GM23338 (cell line): ENCODE measurements at regions not wholly inside any gene's neighbourhood (a gene's known extent, or its start where the extent isn't known, plus 50 kb on each side); places are given as distances from the start of the nearest gene placed in this dataset.

Source experiments
- ATAC-seq: fragments of 200-7000 bp; cut with Tn5 transposase; 3 replicates; pipeline ENCODE4 v1.9.1; 2020
- DNase-seq: peaks from one replicate; pipeline ENCODE4 v3.0.0-alpha.2; 2015; ENCODE audit warnings: low spot score
- H2AFZ ChIP-seq: fragments of 200-600 bp; sonication (generic); 2 replicates; pipeline ENCODE4 v1.8.0; 2016; ENCODE audit warnings: antibody characterized with exemption, mild to moderate bottlenecking, moderate library complexity
- H3F3A ChIP-seq: fragments of 200-600 bp; sonication (generic); replicated peaks from 2 replicates; pipeline ENCODE4 v1.8.0; 2017; ENCODE audit warnings: antibody characterized with exemption, mixed run types, low read depth
- H3K27ac ChIP-seq: fragments of 200-600 bp; sonication (generic); 2 replicates; pipeline ENCODE4 v1.6.1; 2016; ENCODE audit warnings: low read depth
- H3K27me3 ChIP-seq: fragments of 200-600 bp; sonication (generic); 2 replicates; pipeline ENCODE4 v1.8.0; 2016; ENCODE audit warnings: mild to moderate bottlenecking, mixed run types, moderate library complexity; ENCODE audit not compliant: insufficient read depth
- H3K36me3 ChIP-seq: fragments of 200-600 bp; sonication (generic); 2 replicates; pipeline ENCODE4 v1.8.0; 2016; ENCODE audit warnings: mild to moderate bottlenecking; ENCODE audit not compliant: insufficient read depth
- H3K4me1 ChIP-seq: fragments of 200-600 bp; sonication (generic); 2 replicates; pipeline ENCODE4 v1.8.0; 2016; ENCODE audit warnings: mild to moderate bottlenecking, moderate library complexity; ENCODE audit not compliant: insufficient read depth
- H3K4me2 ChIP-seq: fragments of 200-600 bp; sonication (generic); 2 replicates; pipeline ENCODE4 v1.7.1; 2017; ENCODE audit warnings: mixed run types
- H3K4me3 ChIP-seq: fragments of 200-600 bp; sonication (generic); 2 replicates; pipeline ENCODE4 v1.6.1; 2016; ENCODE audit warnings: mixed run types
- H3K79me2 ChIP-seq: fragments of 200-600 bp; sonication (generic); replicated peaks from 2 replicates; pipeline ENCODE4 v1.8.0; 2017; ENCODE audit warnings: mild to moderate bottlenecking; ENCODE audit not compliant: insufficient read depth
- H3K9me2 ChIP-seq: fragments of 200-600 bp; sonication (generic); 2 replicates; pipeline ENCODE4 v1.8.0; 2017; ENCODE audit not compliant: insufficient read depth
- H4K20me1 ChIP-seq: fragments of 200-600 bp; sonication (generic); replicated peaks from 2 replicates; pipeline ENCODE4 v1.8.0; 2017; ENCODE audit warnings: mild to moderate bottlenecking; ENCODE audit not compliant: insufficient read depth
- H3K27ac Mint-ChIP-seq: 2 replicates; pipeline ENCODE4 v1.8.0; 2020; ENCODE audit warnings: inconsistent platforms, mild to moderate bottlenecking, moderate library complexity, mixed read lengths
- H3K27me3 Mint-ChIP-seq: 3 replicates; pipeline ENCODE4 v1.8.0; 2022; ENCODE audit warnings: low read depth, mild to moderate bottlenecking, moderate library complexity, mixed read lengths, inconsistent platforms; ENCODE audit not compliant: insufficient read depth, poor library complexity
- H3K36me3 Mint-ChIP-seq: 3 replicates; pipeline ENCODE4 v1.8.0; 2021; ENCODE audit warnings: low read depth, mild to moderate bottlenecking, inconsistent platforms, moderate library complexity, mixed read lengths
- H3K4me1 Mint-ChIP-seq: 3 replicates; pipeline ENCODE4 v1.8.0; 2020; ENCODE audit warnings: mild to moderate bottlenecking, inconsistent platforms, mixed read lengths
- H3K4me3 Mint-ChIP-seq: 3 replicates; pipeline ENCODE4 v1.8.0; 2021; ENCODE audit warnings: moderate library complexity, mild to moderate bottlenecking, inconsistent platforms, mixed read lengths
- H3K9me3 Mint-ChIP-seq: 3 replicates; pipeline ENCODE4 v1.8.0; 2020; ENCODE audit warnings: moderate library complexity, mild to moderate bottlenecking, inconsistent platforms, mixed read lengths
- CREB1 ChIP-seq: fragments of 250-450 bp; sonication (Bioruptor Pico); IDR thresholded peaks from 2 replicates; pipeline ENCODE4 v1.5.0; 2020; ENCODE audit warnings: low read depth, mild to moderate bottlenecking, moderate library complexity
- CTCF ChIP-seq, 2 experiments: fragments of 200-600 bp in 1 of 2; sonication (generic) in 1 of 2; conservative IDR thresholded peaks; 2 replicates each; pipeline versions ENCODE4 v1.5.1 to v1.6.1; 2016 to 2017; ENCODE audit warnings: antibody characterized with exemption in 2 of 2, low read depth in 2 of 2, mild to moderate bottlenecking in 2 of 2, moderate library complexity in 1 of 2
- ETS1 ChIP-seq: IDR thresholded peaks from 2 replicates; pipeline ENCODE4 v1.6.1; 2016; ENCODE audit warnings: antibody characterized with exemption
- EZH2 ChIP-seq: fragments of 200-600 bp; sonication (generic); IDR thresholded peaks from one replicate; pipeline ENCODE4 v1.8.0; 2017; ENCODE audit warnings: antibody characterized with exemption, mild to moderate bottlenecking, low read depth; ENCODE audit not compliant: unreplicated experiment
- JUNB ChIP-seq: IDR thresholded peaks from one replicate; pipeline ENCODE4 v1.6.1; 2016; ENCODE audit warnings: antibody characterized with exemption; ENCODE audit not compliant: unreplicated experiment
- POLR2AphosphoS5 ChIP-seq: IDR thresholded peaks from 2 replicates; pipeline ENCODE4 v1.6.1; 2016; ENCODE audit warnings: antibody characterized with exemption, low read depth
- REST ChIP-seq: IDR thresholded peaks from one replicate; pipeline ENCODE4 v1.6.1; 2018; ENCODE audit warnings: antibody characterized with exemption; ENCODE audit not compliant: unreplicated experiment
- ZNF114 ChIP-seq: fragments of 250-450 bp; sonication (Bioruptor Pico); IDR thresholded peaks from 2 replicates; pipeline ENCODE4 v1.5.0; 2020; ENCODE audit warnings: mild to moderate bottlenecking, moderate library complexity
- ZNF331 ChIP-seq: fragments of 250-450 bp; sonication (Bioruptor Pico); IDR thresholded peaks from 2 replicates; pipeline ENCODE4 v1.5.0; 2020; ENCODE audit warnings: low read depth, mild to moderate bottlenecking, moderate library complexity

DNA sequence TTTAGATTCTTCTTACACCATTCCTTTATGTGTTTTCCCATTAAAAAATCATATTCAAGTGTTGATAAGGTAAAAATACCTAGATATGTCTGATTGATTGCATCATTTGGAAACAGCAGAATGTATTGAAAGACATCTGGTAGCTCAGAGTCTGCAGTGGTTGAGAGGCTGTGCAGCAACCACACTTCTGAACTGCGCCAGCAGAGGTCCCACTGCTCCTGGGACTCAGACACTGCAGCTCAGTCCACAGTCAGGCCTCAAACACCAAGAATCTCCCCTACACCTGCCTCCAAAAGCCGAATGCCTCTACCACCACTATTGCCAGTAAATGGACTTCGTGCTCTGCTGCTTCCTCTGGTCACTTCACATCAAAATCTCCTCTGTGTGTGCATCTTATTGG lies 176.9 kb upstream of the LMCD1 start:
- H3K36me3 Mint-ChIP-seq, result peaks cover 2% of the 10 kb centered on the region; the same call in 1 of the 3 replicates
- Histone ChIP-seq H3K9me2 (no peaks in the 10 kb centered on the region), H3K4me2 (no peak overlapping the region), H3K27me3 (no peaks in the 10 kb centered on the region), H3K79me2 (no peaks in the 10 kb centered on the region), H3K4me1 (peaks cover 9% of the 10 kb centered on the region), H2AFZ (no peak overlapping the region), H3F3A (no peaks in the 10 kb centered on the region), H3K36me3 (0 out of 2 replicates have a peak, but pooled peaks cover 3% of the 10 kb centered on the region), H3K4me3 (no peak overlapping the region), H3K27ac (no peak overlapping the region), H4K20me1 (no peaks in the 10 kb centered on the region)
- peak; percentile 70 for DNase-seq
- no peaks in the 10 kb centered on the region; the same call in 2 of the 3 replicates for H3K4me1 Mint-ChIP-seq
- ATAC-seq, result peak; percentile 96
- H3K27ac Mint-ChIP-seq, result no peak overlapping the region
- 0 out of 2 replicates have a peak, but pooled peaks have one; percentile 16 for TF ChIP-seq ZNF331 (CRISPR knock-in tag)
- peak; percentile 72 to 83 for TF ChIP-seq CTCF (conservative IDR thresholded peaks at IDR 0.05; ENCODE audit: low read depth in 2 of 2)
- TF ChIP-seq REST, result no peak
- TF ChIP-seq ETS1, result no peak
- no peak for TF ChIP-seq POLR2AphosphoS5
- TF ChIP-seq CREB1 (CRISPR knock-in tag), result no peak
- no peak overlapping the region for H3K4me3 Mint-ChIP-seq
- H3K9me3 Mint-ChIP-seq, result peaks cover 10% of the 10 kb centered on the region; the same call in 1 of the 3 replicates
- peaks cover 2% of the 10 kb centered on the region for H3K27me3 Mint-ChIP-seq

GRCh38 chr3:8325306-8325705 lies 176.3 kb upstream of the LMCD1 start:
- Histone ChIP-seq H3K9me2 (no peaks in the 10 kb centered on the region), H3K27ac (no peak overlapping the region), H3K27me3 (no peaks in the 10 kb centered on the region), H3K36me3 (0 out of 2 replicates have a peak, but pooled peaks cover 3% of the 10 kb centered on the region), H3K79me2 (no peaks in the 10 kb centered on the region), H3K4me1 (peaks cover 9% of the 10 kb centered on the region), H3F3A (no peaks in the 10 kb centered on the region), H3K4me2 (no peak overlapping the region), H2AFZ (no peak overlapping the region), H3K4me3 (no peak overlapping the region), H4K20me1 (no peaks in the 10 kb centered on the region)
- DNase-seq (no peak), ATAC-seq (no peak)
- Mint-ChIP-seq H3K4me1 (no peaks in the 10 kb centered on the region; the same call in 2 of the 3 replicates), H3K4me3 (no peak overlapping the region), H3K27ac (no peak overlapping the region), H3K9me3 (peaks cover 10% of the 10 kb centered on the region; the same call in 1 of the 3 replicates), H3K27me3 (peaks cover 2% of the 10 kb centered on the region), H3K36me3 (peaks cover 2% of the 10 kb centered on the region; the same call in 1 of the 3 replicates)
- TF ChIP-seq ZNF331 (CRISPR knock-in tag), result no peak
- no peak for TF ChIP-seq JUNB
- no peak for TF ChIP-seq ZNF114
- TF ChIP-seq POLR2AphosphoS5, result no peak
- no peak for TF ChIP-seq EZH2
